ENCODE measurements at regions not wholly inside any gene's neighbourhood (a gene's known extent, or its start where the extent isn't known, plus 50 kb on each side); places are given as distances from the start of the nearest gene placed in this dataset.

- TF ChIP-seq, protein P1, sequence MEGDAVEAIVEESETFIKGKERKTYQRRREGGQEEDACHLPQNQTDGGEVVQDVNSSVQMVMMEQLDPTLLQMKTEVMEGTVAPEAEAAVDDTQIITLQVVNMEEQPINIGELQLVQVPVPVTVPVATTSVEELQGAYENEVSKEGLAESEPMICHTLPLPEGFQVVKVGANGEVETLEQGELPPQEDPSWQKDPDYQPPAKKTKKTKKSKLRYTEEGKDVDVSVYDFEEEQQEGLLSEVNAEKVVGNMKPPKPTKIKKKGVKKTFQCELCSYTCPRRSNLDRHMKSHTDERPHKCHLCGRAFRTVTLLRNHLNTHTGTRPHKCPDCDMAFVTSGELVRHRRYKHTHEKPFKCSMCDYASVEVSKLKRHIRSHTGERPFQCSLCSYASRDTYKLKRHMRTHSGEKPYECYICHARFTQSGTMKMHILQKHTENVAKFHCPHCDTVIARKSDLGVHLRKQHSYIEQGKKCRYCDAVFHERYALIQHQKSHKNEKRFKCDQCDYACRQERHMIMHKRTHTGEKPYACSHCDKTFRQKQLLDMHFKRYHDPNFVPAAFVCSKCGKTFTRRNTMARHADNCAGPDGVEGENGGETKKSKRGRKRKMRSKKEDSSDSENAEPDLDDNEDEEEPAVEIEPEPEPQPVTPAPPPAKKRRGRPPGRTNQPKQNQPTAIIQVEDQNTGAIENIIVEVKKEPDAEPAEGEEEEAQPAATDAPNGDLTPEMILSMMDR (IDR thresholded peaks at IDR 0.05) = no peak
- no peak for TF ChIP-seq POLR2A (IDR thresholded peaks at IDR 0.05)
Observed at GRCh38 chr1:82059959-82060358, 259.2 kb downstream of the ADGRL2 start.

All from uterus (tissue), 2 donors.